ENCODE measurements at regions not wholly inside any gene's neighbourhood (a gene's known extent, or its start where the extent isn't known, plus 50 kb on each side); places are given as distances from the start of the nearest gene placed in this dataset.

DNA sequence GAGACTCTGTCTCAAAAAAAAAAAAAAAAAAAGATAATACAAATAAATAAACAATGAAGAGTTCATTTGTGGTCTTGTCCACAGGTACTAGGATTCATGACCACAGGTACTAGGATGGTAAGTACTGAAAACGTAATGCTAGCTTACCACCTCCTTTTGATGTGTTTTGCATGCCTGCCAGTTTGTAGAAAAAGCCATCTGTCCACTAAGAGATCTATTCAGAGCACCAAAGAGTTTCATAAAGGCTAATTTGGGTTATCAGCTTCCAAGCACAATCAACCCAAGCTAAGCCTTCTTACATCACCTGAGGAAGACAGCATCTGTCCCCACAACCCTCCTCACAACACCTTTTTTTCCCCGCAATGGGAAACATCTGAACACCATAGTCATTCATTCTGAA lies 477.2 kb downstream of the ZEB2 start:
- ChIA-PET POLR2A (no interaction called here), CTCF (ENCODE audit: low intra/inter-chr PET ratio) (interaction anchor here (0.6 kb wide), 1 partner anchor 29 kb away, joined by 3 read pairs; no protein-coding TSS in a partner anchor)
- Histone ChIP-seq H3K4me3 (no peak overlapping the region), H3K79me2 (ENCODE audit: control insufficient read depth, insufficient read depth, low read length) (no peaks in the 10 kb centered on the region), H3K27ac (ENCODE audit: extremely low read depth, low read depth, low read length) (no peak overlapping the region), H3K36me3 (ENCODE audit: control insufficient read depth, insufficient read depth, low read length) (no peaks in the 10 kb centered on the region), H3K27me3 (ENCODE audit: control insufficient read depth in 2 of 2, insufficient read depth in 2 of 2, low read length in 2 of 2) (no peaks in the 10 kb centered on the region), H3K4me1 (replicated peaks in 1 of 2; ENCODE audit: control insufficient read depth in 2 of 2, insufficient read depth in 2 of 2, low read length in 2 of 2) (no peaks in the 10 kb centered on the region; a peak in 2 of 5 replicates), H3K4me2 (ENCODE audit: insufficient read depth, low read length) (no peak overlapping the region), H4K20me1 (replicated peaks; ENCODE audit: control insufficient read depth, insufficient read depth, low read length) (no peaks in the 10 kb centered on the region), H3K9ac (ENCODE audit: insufficient read depth in 1 of 2, low read depth in 2 of 2, low read length in 2 of 2) (no peak overlapping the region), H3K9me1 (ENCODE audit: control insufficient read depth, insufficient read depth, low read length) (no peaks in the 10 kb centered on the region), H2AFZ (ENCODE audit: low read depth, low read length) (no peak overlapping the region), H3K9me3 (replicated peaks; ENCODE audit: control insufficient read depth, insufficient read depth, low read depth, low read length) (no peaks in the 10 kb centered on the region)
- intact Hi-C loops (cut with micrococcal nuclease) (no loop called here), in situ Hi-C loops (cut with MboI) (no loop called here)
- DNase-seq (ENCODE audit: extremely low read depth in 1 of 4, low spot score in 3 of 4) (no peak), FAIRE-seq (no peak), ATAC-seq (no peak)
- TF ChIP-seq ZNF146 (CRISPR knock-in tag; IDR thresholded peaks at IDR 0.05; ENCODE audit: unreplicated experiment) (no peak), ZNF707 (CRISPR knock-in tag; conservative IDR thresholded peaks at IDR 0.05) (no peak), CHD1 (IDR thresholded peaks at IDR 0.05; ENCODE audit: low read length) (no peak), ZNF224 (CRISPR knock-in tag; IDR thresholded peaks at IDR 0.05) (no peak), ZFPM2 (CRISPR knock-in tag; IDR thresholded peaks at IDR 0.05) (no peak), GABPA (tag; conservative IDR thresholded peaks at IDR 0.05; ENCODE audit: low read depth) (no peak)
- TF ChIP-seq, protein P1, sequence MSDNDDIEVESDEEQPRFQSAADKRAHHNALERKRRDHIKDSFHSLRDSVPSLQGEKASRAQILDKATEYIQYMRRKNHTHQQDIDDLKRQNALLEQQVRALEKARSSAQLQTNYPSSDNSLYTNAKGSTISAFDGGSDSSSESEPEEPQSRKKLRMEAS (CRISPR knock-in tag; IDR thresholded peaks at IDR 0.05), result no peak
- TF ChIP-seq, protein P2, sequence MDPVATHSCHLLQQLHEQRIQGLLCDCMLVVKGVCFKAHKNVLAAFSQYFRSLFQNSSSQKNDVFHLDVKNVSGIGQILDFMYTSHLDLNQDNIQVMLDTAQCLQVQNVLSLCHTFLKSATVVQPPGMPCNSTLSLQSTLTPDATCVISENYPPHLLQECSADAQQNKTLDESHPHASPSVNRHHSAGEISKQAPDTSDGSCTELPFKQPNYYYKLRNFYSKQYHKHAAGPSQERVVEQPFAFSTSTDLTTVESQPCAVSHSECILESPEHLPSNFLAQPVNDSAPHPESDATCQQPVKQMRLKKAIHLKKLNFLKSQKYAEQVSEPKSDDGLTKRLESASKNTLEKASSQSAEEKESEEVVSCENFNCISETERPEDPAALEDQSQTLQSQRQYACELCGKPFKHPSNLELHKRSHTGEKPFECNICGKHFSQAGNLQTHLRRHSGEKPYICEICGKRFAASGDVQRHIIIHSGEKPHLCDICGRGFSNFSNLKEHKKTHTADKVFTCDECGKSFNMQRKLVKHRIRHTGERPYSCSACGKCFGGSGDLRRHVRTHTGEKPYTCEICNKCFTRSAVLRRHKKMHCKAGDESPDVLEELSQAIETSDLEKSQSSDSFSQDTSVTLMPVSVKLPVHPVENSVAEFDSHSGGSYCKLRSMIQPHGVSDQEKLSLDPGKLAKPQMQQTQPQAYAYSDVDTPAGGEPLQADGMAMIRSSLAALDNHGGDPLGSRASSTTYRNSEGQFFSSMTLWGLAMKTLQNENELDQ (CRISPR knock-in tag; IDR thresholded peaks at IDR 0.05; ENCODE audit: borderline replicate concordance), result no peak
- TF ChIP-seq, protein P3, sequence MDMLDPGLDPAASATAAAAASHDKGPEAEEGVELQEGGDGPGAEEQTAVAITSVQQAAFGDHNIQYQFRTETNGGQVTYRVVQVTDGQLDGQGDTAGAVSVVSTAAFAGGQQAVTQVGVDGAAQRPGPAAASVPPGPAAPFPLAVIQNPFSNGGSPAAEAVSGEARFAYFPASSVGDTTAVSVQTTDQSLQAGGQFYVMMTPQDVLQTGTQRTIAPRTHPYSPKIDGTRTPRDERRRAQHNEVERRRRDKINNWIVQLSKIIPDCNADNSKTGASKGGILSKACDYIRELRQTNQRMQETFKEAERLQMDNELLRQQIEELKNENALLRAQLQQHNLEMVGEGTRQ (CRISPR knock-in tag; IDR thresholded peaks at IDR 0.05), result no peak
- BruUV-seq (replicated peaks), result no TSS peak
- WGBS (ENCODE audit: insufficient coverage, low coverage, missing lambda C conversion rate), result 51% methylated on average over 2 of the region's 2 CpGs
